Upper lobe of right lung (tissue), 1 donor: ENCODE measurements at regions not wholly inside any gene's neighbourhood (a gene's known extent, or its start where the extent isn't known, plus 50 kb on each side); places are given as distances from the start of the nearest gene placed in this dataset.
"Not testable (repeated sequence)": the region's sequence is repeated elsewhere in the genome, so short reads cannot be mapped to it uniquely, and the experiment has no call there.

Experiments used
- ATAC-seq: fragments of 200-7000 bp; cut with Tn5 transposase; one replicate; pipeline ENCODE4 v1.9.1; 2020; ENCODE audit warnings: mild to moderate bottlenecking, moderate library complexity
- DNase-seq: peaks from one replicate; pipeline ENCODE4 v3.0.0-alpha.2; 2020
- H3K27ac ChIP-seq: fragments of 200-600 bp; one replicate; pipeline ENCODE4 v1.8.0; 2022
- H3K27me3 ChIP-seq: fragments of 200-600 bp; one replicate; pipeline ENCODE4 v1.8.0; 2022; ENCODE audit warnings: mild to moderate bottlenecking
- H3K36me3 ChIP-seq: fragments of 200-600 bp; one replicate; pipeline ENCODE4 v1.8.0; 2022
- H3K4me1 ChIP-seq: fragments of 200-600 bp; one replicate; pipeline ENCODE4 v1.8.0; 2022
- H3K4me3 ChIP-seq: fragments of 200-600 bp; one replicate; pipeline ENCODE4 v1.8.0; 2022; ENCODE audit warnings: mild to moderate bottlenecking
- H3K9me3 ChIP-seq: fragments of 200-600 bp; one replicate; pipeline ENCODE4 v1.8.0; 2022
- CTCF ChIP-seq: fragments of 200-600 bp; IDR thresholded peaks from one replicate; pipeline ENCODE4 v1.8.0; 2022; ENCODE audit warnings: antibody characterized with exemption
- intact Hi-C: fragments of 100-400 bp; cut with DNase I; formaldehyde crosslinking; loops from one replicate; pipeline ENCODE4 v1.11.0; 2022
- donor health status: DM: no; HTN: yes; CAD: no; lungs with severe emphysema.

- H3K27me3 ChIP-seq, result no peaks in the 10 kb centered on the region
- no peak for TF ChIP-seq CTCF
- ATAC-seq (no peak), DNase-seq (no peak)
- H3K36me3 ChIP-seq, result no peaks in the 10 kb centered on the region
- no peak overlapping the region for H3K27ac ChIP-seq
- intact Hi-C loops, result no loop called here
- no peaks in the 10 kb centered on the region for H3K4me1 ChIP-seq
- H3K9me3 ChIP-seq, result no peaks in the 10 kb centered on the region
- H3K4me3 ChIP-seq, result no peak overlapping the region
Observed at GRCh38 chr7:46927131-46927810, 654.6 kb downstream of the TNS3 start.

GRCh38 chr7:46916581-46916980, 665.3 kb downstream of the TNS3 start:
- Histone ChIP-seq H3K4me1 (no peaks in the 10 kb centered on the region), H3K27me3 (no peaks in the 10 kb centered on the region), H3K4me3 (no peak overlapping the region), H3K9me3 (no peaks in the 10 kb centered on the region), H3K27ac (no peak overlapping the region), H3K36me3 (no peaks in the 10 kb centered on the region)
- ATAC-seq (no peak), DNase-seq (no peak)
- no peak for TF ChIP-seq CTCF
- intact Hi-C loops, result no loop called here

GRCh38 chr7:46912692-46913091, 669.2 kb downstream of the TNS3 start:
- Histone ChIP-seq H3K27ac (no peak overlapping the region), H3K4me3 (no peak overlapping the region), H3K36me3 (no peaks in the 10 kb centered on the region), H3K9me3 (no peaks in the 10 kb centered on the region), H3K4me1 (no peaks in the 10 kb centered on the region), H3K27me3 (no peaks in the 10 kb centered on the region)
- ATAC-seq (no peak), DNase-seq (no peak)
- no peak for TF ChIP-seq CTCF
- intact Hi-C loops, result no loop called here

GRCh38 chr7:46909601-46910051, 672.3 kb downstream of the TNS3 start:
- DNase-seq (no peak), ATAC-seq (no peak)
- intact Hi-C loops, result no loop called here
- H3K27ac ChIP-seq, result no peak overlapping the region
- no peaks in the 10 kb centered on the region for H3K36me3 ChIP-seq
- H3K4me3 ChIP-seq, result no peak overlapping the region
- no peaks in the 10 kb centered on the region for H3K27me3 ChIP-seq
- H3K4me1 ChIP-seq, result no peaks in the 10 kb centered on the region
- TF ChIP-seq CTCF, result no peak
- no peaks in the 10 kb centered on the region for H3K9me3 ChIP-seq

GRCh38 chr7:46908770-46909169, 673.1 kb downstream of the TNS3 start:
- TF ChIP-seq CTCF, result no peak
- H3K9me3 ChIP-seq, result no peaks in the 10 kb centered on the region
- no peaks in the 10 kb centered on the region for H3K36me3 ChIP-seq
- no peak overlapping the region for H3K4me3 ChIP-seq
- no peaks in the 10 kb centered on the region for H3K27me3 ChIP-seq
- no peak overlapping the region for H3K27ac ChIP-seq
- intact Hi-C loops, result no loop called here
- H3K4me1 ChIP-seq, result no peaks in the 10 kb centered on the region
- ATAC-seq (no peak), DNase-seq (no peak)

- H3K4me3 ChIP-seq, H3K27ac ChIP-seq, ATAC-seq, DNase-seq, H3K36me3 ChIP-seq, H3K4me1 ChIP-seq, H3K9me3 ChIP-seq, intact Hi-C loops, H3K27me3 ChIP-seq: not testable (repeated sequence)
Observed at GRCh38 chr7:46904523-46904922, 677.4 kb downstream of the TNS3 start.
